ENCODE measurements at regions not wholly inside any gene's neighbourhood (a gene's known extent, or its start where the extent isn't known, plus 50 kb on each side); places are given as distances from the start of the nearest gene placed in this dataset.

GRCh38 chr12:41943671-41944070 is 201.0 kb downstream of the GXYLT1 start (continued):
- TF ChIP-seq MTA2 (IDR thresholded peaks at IDR 0.05; ENCODE audit: low read depth) (no peak), CHD2 (IDR thresholded peaks at IDR 0.05; ENCODE audit: borderline replicate concordance, low read depth, low read length) (no peak), MEF2B (IDR thresholded peaks at IDR 0.05; ENCODE audit: partially characterized antibody, poor library complexity, severe bottlenecking) (no peak), FOXM1 (IDR thresholded peaks at IDR 0.05; ENCODE audit: low read depth, low read length) (no peak), CEBPZ (IDR thresholded peaks at IDR 0.05; ENCODE audit: low read depth, low read length) (no peak), CREB1 (IDR thresholded peaks at IDR 0.05; ENCODE audit: low read depth) (no peak), SPI1 (IDR thresholded peaks at IDR 0.05; ENCODE audit: borderline replicate concordance, insufficient read depth, low read depth, low read length) (no peak), MXI1 (IDR thresholded peaks at IDR 0.05; ENCODE audit: low read depth, low read length) (no peak)

DNA sequence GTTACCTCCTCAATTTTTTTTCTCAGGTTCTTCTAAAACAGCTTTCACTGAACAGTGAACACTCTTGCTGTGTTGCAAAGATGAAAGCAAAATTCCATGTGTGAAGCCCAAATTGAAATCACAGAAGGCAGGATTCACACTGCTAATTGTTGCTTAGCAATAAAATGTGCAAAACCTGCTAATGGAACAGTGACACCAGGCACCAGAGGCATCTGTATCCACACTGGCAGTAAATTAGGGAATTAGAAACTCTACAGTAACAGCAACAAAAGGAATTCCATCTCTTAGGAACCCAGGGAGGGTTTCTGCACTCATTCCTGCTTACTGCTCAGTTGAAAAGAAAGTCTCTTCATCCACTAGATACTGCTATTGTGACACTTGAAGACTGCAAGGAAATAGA is 202.3 kb downstream of the GXYLT1 start:
- POLR2A ChIA-PET: no interaction called here
- intact Hi-C loops (cut with micrococcal nuclease; ENCODE audit: unreplicated experiment): no loop called here
- H3K36me3 ChIP-seq (ENCODE audit: control insufficient read depth in 2 of 2, insufficient read depth in 2 of 2, low read length in 1 of 2): no peaks in the 10 kb centered on the region
- TF ChIP-seq CREM (IDR thresholded peaks at IDR 0.05; ENCODE audit: low read depth): no peak
- no peak for TF ChIP-seq GABPA (IDR thresholded peaks at IDR 0.05; ENCODE audit: low read depth)
- no peak for TF ChIP-seq CEBPB (IDR thresholded peaks at IDR 0.05; ENCODE audit: borderline replicate concordance in 1 of 2, low read depth in 2 of 2, low read length in 2 of 2)
- TF ChIP-seq ETV6 (conservative IDR thresholded peaks at IDR 0.05 in 1 of 2, IDR thresholded peaks at IDR 0.05 in 1 of 2; ENCODE audit: borderline replicate concordance in 1 of 2, low read depth in 1 of 2): no peak
- no peak for TF ChIP-seq POLR2AphosphoS5 (IDR thresholded peaks at IDR 0.05; ENCODE audit: low read length)
- no peak for TF ChIP-seq MYC (IDR thresholded peaks at IDR 0.05; ENCODE audit: insufficient read depth, insufficient read length, insufficient replicate concordance, low read length, severe bottlenecking)
- no peak for TF ChIP-seq CBX3 (IDR thresholded peaks at IDR 0.05; ENCODE audit: borderline replicate concordance, low read depth)
- no peak for TF ChIP-seq JUND (IDR thresholded peaks at IDR 0.05; ENCODE audit: low read depth, low read length)
- no peak for TF ChIP-seq NFYA (IDR thresholded peaks at IDR 0.05; ENCODE audit: borderline replicate concordance, low read depth, low read length)
- no peak for TF ChIP-seq BCL11A (IDR thresholded peaks at IDR 0.05; ENCODE audit: low read depth, low read length)
- TF ChIP-seq SRF (IDR thresholded peaks at IDR 0.05; ENCODE audit: low read depth in 2 of 2, low read length in 2 of 2): no peak
- no peak for TF ChIP-seq NR2F1 (conservative IDR thresholded peaks at IDR 0.05)

More for the DNA sequence above, 202.3 kb downstream of the GXYLT1 start:
- no TSS peak for BruUV-seq (replicated peaks)
- H3K4me2 ChIP-seq (ENCODE audit: control insufficient read depth, insufficient read depth): no peak overlapping the region
- in situ Hi-C loops (cut with MboI): no loop called here
- CTCF ChIA-PET: interaction anchor here (1.0 kb wide), 1 partner anchor 16 kb away, joined by 3 read pairs; no protein-coding TSS in a partner anchor
- no peak overlapping the region for H3K4me3 ChIP-seq
- FAIRE-seq (no peak), DNase-seq (ENCODE audit: low read depth, low spot score) (no peak), ATAC-seq (no peak)
- H4K20me1 ChIP-seq (ENCODE audit: control insufficient read depth, insufficient read depth): no peaks in the 10 kb centered on the region
- H3K9ac ChIP-seq (ENCODE audit: control insufficient read depth, insufficient read depth, low read length): no peak overlapping the region
- SMC1A ChIA-PET (ENCODE audit: uncharacterized antibody, unreplicated experiment): no interaction called here
- RAD21 ChIA-PET (ENCODE audit: unreplicated experiment): no interaction called here
- H3K27ac ChIP-seq (ENCODE audit: control insufficient read depth, insufficient read depth): no peak overlapping the region
- H3K4me1 ChIP-seq (ENCODE audit: control insufficient read depth, insufficient read depth, low read length): no peaks in the 10 kb centered on the region
- H3K27me3 ChIP-seq (replicated peaks in 1 of 2; ENCODE audit: control insufficient read depth in 2 of 2, insufficient read depth in 2 of 2, low read length in 1 of 2): no peaks in the 10 kb centered on the region
- no peaks in the 10 kb centered on the region for H3K79me2 ChIP-seq (ENCODE audit: control insufficient read depth, insufficient read depth, low read length)
- no peak overlapping the region for H2AFZ ChIP-seq (ENCODE audit: control insufficient read depth, low read depth, low read length)
- H3K9me3 ChIP-seq (replicated peaks; ENCODE audit: control insufficient read depth, insufficient read depth, low read length): no peaks in the 10 kb centered on the region; the same call in 2 of the 3 replicates

Measured in GM12878 (cell line).